Small intestine (tissue), 7 donors: ENCODE measurements at regions not wholly inside any gene's neighbourhood (a gene's known extent, or its start where the extent isn't known, plus 50 kb on each side); places are given as distances from the start of the nearest gene placed in this dataset.

Source experiments
- DNase-seq, 2 donors: peaks; one replicate each; pipeline versions ENCODE4 v3.0.0 to v3.0.0-alpha.2; 2013
- FAIRE-seq: peaks from 2 replicates; lab custom pipeline; 2012; peaks lifted over from hg19 to GRCh38; lab: Jason Lieb, UNC
- H3K27ac ChIP-seq, 3 donors: one replicate each; pipeline ENCODE4 v1.5.1; 2013; ENCODE audit warnings: low read length in 2 of 3, mild to moderate bottlenecking in 2 of 3, control low read depth in 1 of 3, inconsistent platforms in 1 of 3, low read depth in 1 of 3, moderate library complexity in 1 of 3
- H3K27me3 ChIP-seq, 3 donors: one replicate each; pipeline ENCODE4 v1.6.1; 2013; ENCODE audit warnings: low read length in 3 of 3, inconsistent platforms in 1 of 3; ENCODE audit not compliant: control insufficient read depth in 3 of 3, insufficient read depth in 3 of 3
- H3K36me3 ChIP-seq, 3 donors: one replicate each; pipeline ENCODE4 v1.6.1; 2013; ENCODE audit warnings: low read length in 3 of 3, inconsistent platforms in 1 of 3, low read depth in 1 of 3, mild to moderate bottlenecking in 1 of 3, moderate library complexity in 1 of 3; ENCODE audit not compliant: control insufficient read depth in 3 of 3, insufficient read depth in 2 of 3
- H3K4me1 ChIP-seq, 3 donors: one replicate each; pipeline ENCODE4 v1.6.1; 2013; ENCODE audit warnings: low read length in 2 of 3, inconsistent platforms in 1 of 3, low read depth in 1 of 3, mild to moderate bottlenecking in 1 of 3, moderate library complexity in 1 of 3; ENCODE audit not compliant: control insufficient read depth in 3 of 3, insufficient read depth in 2 of 3
- H3K4me3 ChIP-seq, 3 donors: one replicate each; pipeline ENCODE4 v1.5.1; 2013; ENCODE audit warnings: low read length in 3 of 3, control low read depth in 1 of 3, inconsistent platforms in 1 of 3, low read depth in 1 of 3, mild to moderate bottlenecking in 1 of 3, moderate library complexity in 1 of 3
- H3K9me3 ChIP-seq, 2 donors: one replicate each; pipeline ENCODE4 v1.6.1; 2013; ENCODE audit warnings: low read depth in 1 of 2, low read length in 1 of 2; ENCODE audit not compliant: control insufficient read depth in 2 of 2, insufficient read depth in 1 of 2
- WGBS, 3 donors: extraction: QIAGEN DNeasy Blood & Tissue Kit; methylation state at CpG; one replicate each; pipeline ENCODE4 v1.1.7; 2013; 5-methylcytosine and 5-hydroxymethylcytosine counted together
- donor health status: healthy with polysubstance abuse.
- donor health status: control.
- donor health status: control.
- donor health status: Bipolar disorder and iron deficiency.
- donor health status: healthy.

GRCh38 chr3:117586161-117586560 lies 876.6 kb downstream of the TUSC7 start:
- H3K4me3 ChIP-seq = no peak overlapping the region
- H3K36me3 ChIP-seq = no peaks in the 10 kb centered on the region
- H3K27me3 ChIP-seq = no peaks in the 10 kb centered on the region
- FAIRE-seq = peak; percentile 23
- DNase-seq = no peak
- H3K9me3 ChIP-seq = no peaks in the 10 kb centered on the region
- no peak overlapping the region for H3K27ac ChIP-seq
- H3K4me1 ChIP-seq = no peaks in the 10 kb centered on the region

GRCh38 chr3:117587416-117587815 lies 877.8 kb downstream of the TUSC7 start:
- DNase-seq (no peak), FAIRE-seq (no peak)
- no peak overlapping the region for H3K27ac ChIP-seq
- H3K4me3 ChIP-seq = no peak overlapping the region
- no peaks in the 10 kb centered on the region for H3K27me3 ChIP-seq
- WGBS, 3 donors = 78 to 89% (median 83%) methylated on average over 2 of the region's 2 CpGs
- no peaks in the 10 kb centered on the region for H3K9me3 ChIP-seq
- H3K36me3 ChIP-seq = no peaks in the 10 kb centered on the region
- no peaks in the 10 kb centered on the region for H3K4me1 ChIP-seq

- FAIRE-seq (no peak), DNase-seq (no peak)
- 66 to 70% (median 69%) methylated on average over 2 of the region's 2 CpGs for WGBS, 3 donors
- H3K4me1 ChIP-seq = no peaks in the 10 kb centered on the region
- H3K36me3 ChIP-seq = no peaks in the 10 kb centered on the region
- H3K9me3 ChIP-seq = no peaks in the 10 kb centered on the region
- no peak overlapping the region for H3K4me3 ChIP-seq
- H3K27me3 ChIP-seq = no peaks in the 10 kb centered on the region
- no peak overlapping the region for H3K27ac ChIP-seq
These were observed 879.9 kb downstream of the TUSC7 start for GRCh38 chr3:117589454-117589853.

- no peaks in the 10 kb centered on the region for H3K36me3 ChIP-seq
- H3K9me3 ChIP-seq = no peaks in the 10 kb centered on the region
- H3K27ac ChIP-seq = no peak overlapping the region
- H3K4me3 ChIP-seq = no peak overlapping the region
- no peaks in the 10 kb centered on the region for H3K27me3 ChIP-seq
- FAIRE-seq (no peak), DNase-seq (no peak)
- 15 to 51% (median 24%) methylated on average over 1 of the region's 1 CpG for WGBS, 3 donors
- H3K4me1 ChIP-seq = no peaks in the 10 kb centered on the region
These were observed 886.0 kb downstream of the TUSC7 start for GRCh38 chr3:117595615-117596014.

DNA sequence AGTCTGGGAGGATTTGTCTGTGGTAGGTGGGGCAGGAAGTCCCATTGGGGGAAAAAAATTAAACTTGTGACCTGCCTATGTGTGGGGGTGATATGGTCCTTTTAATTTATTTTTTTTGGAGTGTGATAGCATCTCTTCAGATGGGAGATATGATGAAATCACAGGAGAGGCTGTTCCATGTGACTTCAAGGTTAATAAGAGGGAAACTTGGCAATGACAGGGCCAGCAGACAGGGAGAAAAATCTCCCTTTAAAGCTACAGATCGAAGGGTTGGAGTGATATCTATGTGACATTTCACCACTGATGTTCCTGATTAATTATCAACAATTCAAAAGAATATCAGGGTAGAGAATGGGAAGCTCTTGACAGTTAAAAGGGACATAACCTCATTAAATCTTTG lies 886.9 kb downstream of the TUSC7 start:
- no peak for FAIRE-seq

DNA sequence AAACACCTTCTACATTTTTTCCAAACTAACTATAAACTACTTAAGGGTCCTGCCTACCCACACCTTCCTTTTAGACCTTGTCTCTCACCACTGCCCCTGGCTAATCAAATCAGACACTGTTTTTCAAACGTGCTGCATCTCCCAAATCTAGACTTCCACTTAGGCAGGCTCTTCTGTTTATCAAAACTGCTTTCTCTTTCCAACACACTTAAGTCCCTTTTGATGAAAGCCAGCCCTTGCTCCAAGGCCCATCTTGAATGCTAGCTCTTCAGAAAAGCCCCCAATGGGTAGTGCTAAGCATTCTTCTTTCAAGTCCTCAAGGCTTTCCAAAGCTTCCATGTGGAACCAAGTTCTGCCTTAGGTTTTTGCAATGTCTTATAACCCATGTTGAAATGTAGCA lies 888.3 kb downstream of the TUSC7 start:
- DNase-seq (no peak), FAIRE-seq (no peak)
- Histone ChIP-seq H3K9me3 (no peaks in the 10 kb centered on the region), H3K36me3 (no peaks in the 10 kb centered on the region), H3K4me1 (no peaks in the 10 kb centered on the region), H3K27ac (no peak overlapping the region), H3K4me3 (no peak overlapping the region), H3K27me3 (peaks cover 0 to 3% (median 0%) of the 10 kb centered on the region in 3 donors)
- 16 to 22% (median 22%) methylated on average over 1 of the region's 1 CpG for WGBS, 3 donors

More for the DNA sequence above, 886.9 kb downstream of the TUSC7 start:
- no peak overlapping the region for H3K27ac ChIP-seq
- H3K27me3 ChIP-seq = no peaks in the 10 kb centered on the region
- no peaks in the 10 kb centered on the region for H3K9me3 ChIP-seq
- 54 to 69% (median 65%) methylated on average over 1 of the region's 1 CpG for WGBS, 3 donors
- no peaks in the 10 kb centered on the region for H3K4me1 ChIP-seq
- H3K36me3 ChIP-seq = no peaks in the 10 kb centered on the region
- no peak overlapping the region for H3K4me3 ChIP-seq
- no peak for DNase-seq

GRCh38 chr3:117600112-117600511 lies 890.5 kb downstream of the TUSC7 start:
- Histone ChIP-seq H3K4me3 (no peak overlapping the region), H3K27me3 (peaks cover 0 to 3% (median 0%) of the 10 kb centered on the region in 3 donors), H3K36me3 (no peaks in the 10 kb centered on the region), H3K4me1 (no peaks in the 10 kb centered on the region), H3K27ac (no peak overlapping the region), H3K9me3 (no peaks in the 10 kb centered on the region)
- 48 to 76% (median 48%) methylated on average over 3 of the region's 3 CpGs for WGBS, 3 donors
- FAIRE-seq = no peak
- DNase-seq = no peak

GRCh38 chr3:117600666-117601065 lies 891.1 kb downstream of the TUSC7 start:
- DNase-seq = no peak
- WGBS, 3 donors = 88 to 91% (median 90%) methylated on average over 4 of the region's 4 CpGs
- H3K27ac ChIP-seq = no peak overlapping the region
- H3K27me3 ChIP-seq = peaks cover 0 to 3% (median 0%) of the 10 kb centered on the region in 3 donors
- no peaks in the 10 kb centered on the region for H3K9me3 ChIP-seq
- no peak for FAIRE-seq
- no peak overlapping the region for H3K4me3 ChIP-seq
- H3K4me1 ChIP-seq = no peaks in the 10 kb centered on the region
- H3K36me3 ChIP-seq = no peaks in the 10 kb centered on the region

GRCh38 chr3:117602058-117602644 lies 892.6 kb downstream of the TUSC7 start:
- DNase-seq (no peak), FAIRE-seq (no peak)
- Histone ChIP-seq H3K36me3 (no peaks in the 10 kb centered on the region), H3K27ac (no peak overlapping the region), H3K4me3 (no peak overlapping the region), H3K27me3 (peaks cover 0 to 3% (median 0%) of the 10 kb centered on the region in 3 donors), H3K4me1 (no peaks in the 10 kb centered on the region), H3K9me3 (no peaks in the 10 kb centered on the region)
- WGBS, 3 donors = 66 to 74% (median 73%) methylated on average over 4 of the region's 4 CpGs
